Right lobe of liver (tissue), 4 donors: ENCODE measurements at regions not wholly inside any gene's neighbourhood (a gene's known extent, or its start where the extent isn't known, plus 50 kb on each side); places are given as distances from the start of the nearest gene placed in this dataset.

ENCODE experiments used
- POLR2A ChIP-seq: fragments of 450-650 bp; IDR thresholded peaks from one replicate; pipeline ENCODE4 v1.6.1; 2017; ENCODE audit warnings: antibody characterized with exemption, mild to moderate bottlenecking
- TF ChIP-seq, protein P1 (sequence below), 4 donors: fragments of 200-600 bp in 3 of 4; fragments of 450-650 bp in 1 of 4; IDR thresholded peaks; one replicate each; pipeline versions ENCODE4 v1.5.1 to v1.8.0; 2016 to 2022; ENCODE audit warnings: antibody characterized with exemption in 4 of 4, mild to moderate bottlenecking in 2 of 4
- donor health status: DM: no; HTN: no; CAD: no.
- donor health status: DM: no; HTN: no; CAD: no.
- donor health status: DM: no; HTN: yes; CAD: no.

DNA sequence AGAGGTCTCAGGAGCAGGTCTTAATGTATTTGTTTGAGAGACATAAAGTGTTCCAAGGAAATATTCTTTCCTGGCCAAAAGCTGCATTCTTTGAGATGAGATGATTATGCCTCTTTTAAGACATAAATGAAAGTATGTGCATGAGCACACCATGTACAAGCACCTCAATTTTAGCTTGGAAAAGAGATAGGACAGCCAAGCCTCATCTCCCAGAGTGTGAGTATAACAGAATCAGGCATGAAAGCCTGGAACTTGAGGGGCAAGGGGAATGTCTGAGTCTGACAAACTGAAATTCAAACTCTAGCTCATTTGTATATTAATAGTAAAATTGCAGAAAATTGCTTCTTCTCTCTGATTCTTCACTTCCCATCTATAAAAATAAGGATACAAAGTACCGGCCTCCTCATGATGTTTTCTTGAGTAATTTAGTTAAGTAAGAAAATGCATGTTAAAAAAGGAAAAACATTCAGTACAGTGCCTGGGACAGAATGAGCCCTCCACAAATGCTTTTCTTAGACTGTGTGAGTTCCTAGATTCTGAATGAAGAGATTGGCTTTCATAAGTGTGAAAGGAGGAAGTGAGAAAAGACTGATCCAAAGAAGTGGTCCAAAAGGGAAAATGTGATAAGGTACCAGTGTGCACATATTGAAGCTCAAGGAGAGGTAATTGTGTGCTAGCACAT is 1260.9 kb upstream of the SORCS1 start:
- TF ChIP-seq POLR2A, result no peak
- TF ChIP-seq, protein P1, sequence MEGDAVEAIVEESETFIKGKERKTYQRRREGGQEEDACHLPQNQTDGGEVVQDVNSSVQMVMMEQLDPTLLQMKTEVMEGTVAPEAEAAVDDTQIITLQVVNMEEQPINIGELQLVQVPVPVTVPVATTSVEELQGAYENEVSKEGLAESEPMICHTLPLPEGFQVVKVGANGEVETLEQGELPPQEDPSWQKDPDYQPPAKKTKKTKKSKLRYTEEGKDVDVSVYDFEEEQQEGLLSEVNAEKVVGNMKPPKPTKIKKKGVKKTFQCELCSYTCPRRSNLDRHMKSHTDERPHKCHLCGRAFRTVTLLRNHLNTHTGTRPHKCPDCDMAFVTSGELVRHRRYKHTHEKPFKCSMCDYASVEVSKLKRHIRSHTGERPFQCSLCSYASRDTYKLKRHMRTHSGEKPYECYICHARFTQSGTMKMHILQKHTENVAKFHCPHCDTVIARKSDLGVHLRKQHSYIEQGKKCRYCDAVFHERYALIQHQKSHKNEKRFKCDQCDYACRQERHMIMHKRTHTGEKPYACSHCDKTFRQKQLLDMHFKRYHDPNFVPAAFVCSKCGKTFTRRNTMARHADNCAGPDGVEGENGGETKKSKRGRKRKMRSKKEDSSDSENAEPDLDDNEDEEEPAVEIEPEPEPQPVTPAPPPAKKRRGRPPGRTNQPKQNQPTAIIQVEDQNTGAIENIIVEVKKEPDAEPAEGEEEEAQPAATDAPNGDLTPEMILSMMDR (IDR thresholded peaks at IDR 0.05), result no peak
